Nephron progenitor cell (in vitro differentiated cells): ENCODE measurements at regions not wholly inside any gene's neighbourhood (a gene's known extent, or its start where the extent isn't known, plus 50 kb on each side); places are given as distances from the start of the nearest gene placed in this dataset.

Experiments
- DNase-seq: peaks from one replicate; pipeline ENCODE4 v3.0.0; 2021
- H3K27ac Mint-ChIP-seq: 2 replicates; pipeline ENCODE4 v1.8.0; 2021; ENCODE audit warnings: mild to moderate bottlenecking, moderate library complexity, mixed read lengths
- H3K27me3 Mint-ChIP-seq: 2 replicates; pipeline ENCODE4 v1.8.0; 2021; ENCODE audit warnings: mild to moderate bottlenecking, low read depth, mixed read lengths; ENCODE audit not compliant: poor library complexity
- H3K36me3 Mint-ChIP-seq: 2 replicates; pipeline ENCODE4 v1.8.0; 2021; ENCODE audit warnings: low read depth, mixed read lengths
- H3K4me1 Mint-ChIP-seq: 2 replicates; pipeline ENCODE4 v1.8.0; 2021; ENCODE audit warnings: mixed read lengths
- H3K4me3 Mint-ChIP-seq: 2 replicates; pipeline ENCODE4 v1.8.0; 2021; ENCODE audit warnings: mild to moderate bottlenecking, moderate library complexity, mixed read lengths
- H3K9me3 Mint-ChIP-seq: 2 replicates; pipeline ENCODE4 v1.8.0; 2021; ENCODE audit warnings: mild to moderate bottlenecking, moderate library complexity, mixed read lengths
- TF ChIP-seq, protein P1 (sequence below): fragments of 200-600 bp; sonication (generic); IDR thresholded peaks from 2 replicates; pipeline ENCODE4 v1.5.0; 2021; ENCODE audit warnings: antibody characterized with exemption

DNA sequence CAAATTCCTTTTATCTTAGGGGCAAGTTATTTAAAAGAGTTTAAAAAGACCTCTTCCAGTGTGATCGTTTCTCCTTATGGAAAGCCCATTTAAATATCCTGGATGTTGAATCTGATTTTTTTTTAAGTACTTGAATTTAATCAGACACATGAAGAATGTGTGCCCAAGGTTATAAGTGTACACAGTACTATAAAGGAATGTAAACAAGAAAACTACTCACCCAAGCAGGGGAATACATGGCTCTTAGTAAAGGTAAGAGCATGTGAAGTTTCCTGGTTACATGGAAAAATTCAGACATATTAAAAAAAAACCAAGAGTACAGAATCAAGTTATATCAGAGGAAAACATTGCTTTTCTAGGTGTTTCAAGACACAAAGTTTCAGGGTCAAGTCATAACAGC, 546.9 kb downstream of the MATN1 start:
- TF ChIP-seq, protein P1, sequence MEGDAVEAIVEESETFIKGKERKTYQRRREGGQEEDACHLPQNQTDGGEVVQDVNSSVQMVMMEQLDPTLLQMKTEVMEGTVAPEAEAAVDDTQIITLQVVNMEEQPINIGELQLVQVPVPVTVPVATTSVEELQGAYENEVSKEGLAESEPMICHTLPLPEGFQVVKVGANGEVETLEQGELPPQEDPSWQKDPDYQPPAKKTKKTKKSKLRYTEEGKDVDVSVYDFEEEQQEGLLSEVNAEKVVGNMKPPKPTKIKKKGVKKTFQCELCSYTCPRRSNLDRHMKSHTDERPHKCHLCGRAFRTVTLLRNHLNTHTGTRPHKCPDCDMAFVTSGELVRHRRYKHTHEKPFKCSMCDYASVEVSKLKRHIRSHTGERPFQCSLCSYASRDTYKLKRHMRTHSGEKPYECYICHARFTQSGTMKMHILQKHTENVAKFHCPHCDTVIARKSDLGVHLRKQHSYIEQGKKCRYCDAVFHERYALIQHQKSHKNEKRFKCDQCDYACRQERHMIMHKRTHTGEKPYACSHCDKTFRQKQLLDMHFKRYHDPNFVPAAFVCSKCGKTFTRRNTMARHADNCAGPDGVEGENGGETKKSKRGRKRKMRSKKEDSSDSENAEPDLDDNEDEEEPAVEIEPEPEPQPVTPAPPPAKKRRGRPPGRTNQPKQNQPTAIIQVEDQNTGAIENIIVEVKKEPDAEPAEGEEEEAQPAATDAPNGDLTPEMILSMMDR = no peak
- peaks cover 7% of the 10 kb centered on the region for H3K27me3 Mint-ChIP-seq
- peaks cover 33% of the 10 kb centered on the region for H3K4me1 Mint-ChIP-seq
- H3K9me3 Mint-ChIP-seq = no peaks in the 10 kb centered on the region
- H3K27ac Mint-ChIP-seq = no peak overlapping the region
- no peak overlapping the region for H3K4me3 Mint-ChIP-seq
- no peak for DNase-seq
- no peaks in the 10 kb centered on the region for H3K36me3 Mint-ChIP-seq

DNA sequence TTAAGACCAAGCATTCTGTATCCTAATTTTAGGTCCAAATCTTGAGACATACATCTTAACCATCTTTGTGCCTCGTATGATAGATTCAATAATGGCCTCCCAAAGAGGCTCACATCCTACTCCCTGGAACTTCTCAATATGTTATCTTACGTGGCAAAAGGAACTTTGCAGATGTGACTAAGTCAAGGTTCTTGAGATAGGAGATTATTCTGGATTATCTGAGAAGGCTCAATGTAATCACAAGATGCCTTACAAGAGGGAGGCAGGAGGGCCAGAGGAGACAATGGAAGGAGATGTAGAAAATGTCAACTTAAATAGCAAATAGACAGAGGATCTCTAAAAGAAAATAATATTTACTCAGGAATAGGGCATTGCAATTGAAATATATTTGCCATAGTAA, 548.9 kb downstream of the MATN1 start:
- Mint-ChIP-seq H3K4me3 (no peak overlapping the region), H3K27ac (no peak overlapping the region), H3K36me3 (no peaks in the 10 kb centered on the region), H3K4me1 (peaks cover 33% of the 10 kb centered on the region), H3K9me3 (no peaks in the 10 kb centered on the region), H3K27me3 (peaks cover 3% of the 10 kb centered on the region)
- TF ChIP-seq, protein P1 = no peak
- DNase-seq = no peak

DNA sequence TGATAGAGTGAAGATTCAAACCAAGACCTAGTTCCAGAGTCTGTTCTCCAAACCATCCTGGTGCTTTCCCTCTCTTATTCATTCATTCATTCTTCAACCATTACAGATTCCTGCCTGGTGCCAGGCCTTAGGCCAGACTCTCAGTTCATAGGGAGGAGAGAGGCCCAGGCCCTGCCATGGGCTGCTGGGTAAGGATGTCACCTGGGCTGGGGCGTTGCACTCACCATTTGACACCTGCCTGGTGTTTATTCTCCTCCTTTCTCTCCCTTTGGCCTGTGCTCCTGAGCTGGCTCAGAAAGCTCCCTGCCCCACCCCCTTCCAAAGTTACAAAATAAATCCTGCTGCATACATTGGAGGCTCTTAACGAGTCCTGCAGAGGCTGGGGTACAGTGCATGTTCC, 549.8 kb downstream of the MATN1 start:
- Mint-ChIP-seq H3K27ac (no peak overlapping the region), H3K4me3 (no peak overlapping the region), H3K36me3 (no peaks in the 10 kb centered on the region), H3K9me3 (peaks cover 6% of the 10 kb centered on the region), H3K27me3 (peaks cover 6% of the 10 kb centered on the region), H3K4me1 (peaks cover 33% of the 10 kb centered on the region)
- no peak for DNase-seq
- TF ChIP-seq, protein P1 = no peak

GRCh38 chr1:30172757-30173156, 550.6 kb downstream of the MATN1 start:
- no peak overlapping the region for H3K4me3 Mint-ChIP-seq
- H3K27ac Mint-ChIP-seq = no peak overlapping the region
- no peak for DNase-seq
- H3K36me3 Mint-ChIP-seq = no peaks in the 10 kb centered on the region
- peaks cover 33% of the 10 kb centered on the region for H3K4me1 Mint-ChIP-seq
- peaks cover 8% of the 10 kb centered on the region for H3K9me3 Mint-ChIP-seq
- H3K27me3 Mint-ChIP-seq = peaks cover 9% of the 10 kb centered on the region
- TF ChIP-seq, protein P1 = no peak

- peaks cover 8% of the 10 kb centered on the region for H3K9me3 Mint-ChIP-seq
- H3K27ac Mint-ChIP-seq = peak overlapping the region; percentile 90
- no peak for DNase-seq
- H3K4me3 Mint-ChIP-seq = no peak overlapping the region
- TF ChIP-seq, protein P1 = no peak
- H3K27me3 Mint-ChIP-seq = peaks cover 9% of the 10 kb centered on the region
- no peaks in the 10 kb centered on the region for H3K36me3 Mint-ChIP-seq
- peaks cover 33% of the 10 kb centered on the region for H3K4me1 Mint-ChIP-seq
These were observed 551.1 kb downstream of the MATN1 start for GRCh38 chr1:30172299-30172694.

GRCh38 chr1:30171537-30172298, 551.7 kb downstream of the MATN1 start:
- TF ChIP-seq, protein P1 = no peak
- peak overlapping the region; percentile 90 for H3K27ac Mint-ChIP-seq
- no peak overlapping the region for H3K4me3 Mint-ChIP-seq
- H3K36me3 Mint-ChIP-seq = no peaks in the 10 kb centered on the region
- peaks cover 10% of the 10 kb centered on the region for H3K27me3 Mint-ChIP-seq
- peaks cover 35% of the 10 kb centered on the region for H3K4me1 Mint-ChIP-seq
- DNase-seq = no peak
- H3K9me3 Mint-ChIP-seq = peaks cover 8% of the 10 kb centered on the region
